ENCODE measurements at regions not wholly inside any gene's neighbourhood (a gene's known extent, or its start where the extent isn't known, plus 50 kb on each side); places are given as distances from the start of the nearest gene placed in this dataset.

DNA sequence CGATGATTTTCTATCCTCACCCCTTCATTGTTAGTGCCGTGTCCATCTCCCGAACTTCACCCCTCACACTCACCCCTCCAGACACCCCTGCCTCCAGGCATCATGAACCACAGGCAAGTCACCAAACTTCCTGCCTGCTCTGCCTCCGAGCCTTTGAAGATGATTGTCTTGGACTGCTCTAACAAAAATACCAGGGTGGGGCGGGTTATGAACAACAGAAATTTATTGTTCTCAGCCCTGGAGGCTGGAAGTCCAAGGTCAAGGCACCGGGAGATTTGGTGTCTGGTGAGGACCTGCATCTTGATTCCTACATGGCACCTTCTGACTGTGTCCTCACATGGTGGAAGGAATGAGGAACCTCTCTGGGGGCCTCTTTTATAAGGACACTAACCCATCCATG, 1508.3 kb downstream of the TBC1D22A start:
- no peak for TF ChIP-seq POLR2A (IDR thresholded peaks at IDR 0.05)
- TF ChIP-seq, protein P1, sequence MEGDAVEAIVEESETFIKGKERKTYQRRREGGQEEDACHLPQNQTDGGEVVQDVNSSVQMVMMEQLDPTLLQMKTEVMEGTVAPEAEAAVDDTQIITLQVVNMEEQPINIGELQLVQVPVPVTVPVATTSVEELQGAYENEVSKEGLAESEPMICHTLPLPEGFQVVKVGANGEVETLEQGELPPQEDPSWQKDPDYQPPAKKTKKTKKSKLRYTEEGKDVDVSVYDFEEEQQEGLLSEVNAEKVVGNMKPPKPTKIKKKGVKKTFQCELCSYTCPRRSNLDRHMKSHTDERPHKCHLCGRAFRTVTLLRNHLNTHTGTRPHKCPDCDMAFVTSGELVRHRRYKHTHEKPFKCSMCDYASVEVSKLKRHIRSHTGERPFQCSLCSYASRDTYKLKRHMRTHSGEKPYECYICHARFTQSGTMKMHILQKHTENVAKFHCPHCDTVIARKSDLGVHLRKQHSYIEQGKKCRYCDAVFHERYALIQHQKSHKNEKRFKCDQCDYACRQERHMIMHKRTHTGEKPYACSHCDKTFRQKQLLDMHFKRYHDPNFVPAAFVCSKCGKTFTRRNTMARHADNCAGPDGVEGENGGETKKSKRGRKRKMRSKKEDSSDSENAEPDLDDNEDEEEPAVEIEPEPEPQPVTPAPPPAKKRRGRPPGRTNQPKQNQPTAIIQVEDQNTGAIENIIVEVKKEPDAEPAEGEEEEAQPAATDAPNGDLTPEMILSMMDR (IDR thresholded peaks at IDR 0.05) = no peak

Measured in heart left ventricle (tissue), 13 donors.